HG02973 (cell line): ENCODE measurements at regions not wholly inside any gene's neighbourhood (a gene's known extent, or its start where the extent isn't known, plus 50 kb on each side); places are given as distances from the start of the nearest gene placed in this dataset.
"Not testable (repeated sequence)": the region's sequence is repeated elsewhere in the genome, so short reads cannot be mapped to it uniquely, and the experiment has no call there.

Experiments
- ATAC-seq: cut with Tn5 transposase; IDR thresholded peaks from one replicate; pipeline ENCODE4 v1.9.1; 2021; ENCODE audit warnings: moderate library complexity; ENCODE audit not compliant: unreplicated experiment

GRCh38 chr17:77332034-77332971 lies 191.5 kb downstream of the SEC14L1 start:
- ATAC-seq = no peak

- no peak for ATAC-seq
Measured at GRCh38 chr17:77332981-77333685, 192.4 kb downstream of the SEC14L1 start.

- ATAC-seq = no peak
Measured at GRCh38 chr17:77337150-77337549, 196.4 kb downstream of the SEC14L1 start.

GRCh38 chr17:77341069-77341541 lies 200.3 kb downstream of the SEC14L1 start:
- ATAC-seq = no peak

GRCh38 chr17:77342656-77342990 lies 201.9 kb downstream of the SEC14L1 start:
- not testable (repeated sequence) for ATAC-seq

GRCh38 chr17:77343031-77343800 lies 202.4 kb downstream of the SEC14L1 start:
- no peak for ATAC-seq

- no peak for ATAC-seq
Measured at GRCh38 chr17:77344038-77344437, 203.3 kb downstream of the SEC14L1 start.

GRCh38 chr17:77345260-77345910 lies 204.6 kb downstream of the SEC14L1 start:
- ATAC-seq = no peak

- ATAC-seq = no peak
Measured at GRCh38 chr17:77346765-77347164, 206.0 kb downstream of the SEC14L1 start.

- no peak for ATAC-seq
Measured at GRCh38 chr17:77347544-77347943, 206.8 kb downstream of the SEC14L1 start.

GRCh38 chr17:77349976-77350830 lies 209.4 kb downstream of the SEC14L1 start:
- no peak for ATAC-seq

- no peak for ATAC-seq
Measured at GRCh38 chr17:77352441-77352840, 211.7 kb downstream of the SEC14L1 start.

- ATAC-seq = no peak
Measured at GRCh38 chr17:77352996-77353395, 212.2 kb downstream of the SEC14L1 start.

- no peak for ATAC-seq
Measured at GRCh38 chr17:77353684-77354419, 213.1 kb downstream of the SEC14L1 start.

GRCh38 chr17:77354420-77354669 lies 213.6 kb downstream of the SEC14L1 start:
- ATAC-seq = no peak

- no peak for ATAC-seq
Measured at GRCh38 chr17:77354670-77355455, 214.1 kb downstream of the SEC14L1 start.

- no peak for ATAC-seq
Measured at GRCh38 chr17:77356109-77356689, 215.4 kb downstream of the SEC14L1 start.

- no peak for ATAC-seq
Measured at GRCh38 chr17:77356690-77357201, 216.0 kb downstream of the SEC14L1 start.
